OCI-LY3 (cell line): ENCODE measurements at regions not wholly inside any gene's neighbourhood (a gene's known extent, or its start where the extent isn't known, plus 50 kb on each side); places are given as distances from the start of the nearest gene placed in this dataset.

Source experiments
- EZH2phosphoT487 ChIP-seq: fragments of 200-600 bp; shearing (Covaris generic); IDR thresholded peaks from 2 replicates; pipeline ENCODE4 v1.6.1; 2018; ENCODE audit warnings: antibody characterized with exemption, mixed run types, low read depth
- TF ChIP-seq, protein P1 (sequence below): fragments of 200-600, 300-600 bp; sonication (generic); IDR thresholded peaks from 2 replicates; pipeline ENCODE4 v1.5.1; 2014; ENCODE audit warnings: antibody characterized with exemption, low read length, low read depth

DNA sequence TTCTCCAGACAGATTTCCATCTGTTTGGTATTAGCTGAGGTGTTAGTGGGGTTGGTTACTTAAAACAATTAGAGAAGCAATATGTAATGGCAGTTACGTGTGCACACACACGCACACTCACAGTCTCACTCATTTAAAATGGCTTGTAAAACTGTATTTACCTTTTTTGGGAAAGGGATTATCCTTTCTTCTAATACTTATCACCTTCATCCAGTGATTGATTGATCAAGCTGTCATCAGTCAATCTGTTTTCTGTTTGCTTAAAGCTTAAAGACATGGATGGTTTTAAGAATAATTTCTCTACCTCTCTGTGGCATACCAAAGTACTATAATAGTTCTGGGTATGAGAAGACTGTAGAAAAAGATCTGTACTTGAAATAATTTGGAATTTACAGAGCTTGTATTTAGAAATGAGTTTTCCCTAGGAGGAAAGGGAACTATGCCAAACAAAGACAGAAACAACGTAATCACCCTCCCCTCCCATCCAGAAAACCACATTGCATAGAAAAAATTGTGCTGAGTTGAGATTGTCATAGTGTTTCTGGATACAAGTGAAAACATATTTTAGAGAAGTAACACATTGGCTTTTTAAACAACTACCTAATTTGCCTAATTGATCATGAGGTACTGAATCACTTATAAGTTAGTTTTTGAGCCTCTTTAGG lies 455.8 kb downstream of the PCNX1 start:
- TF ChIP-seq, protein P1, sequence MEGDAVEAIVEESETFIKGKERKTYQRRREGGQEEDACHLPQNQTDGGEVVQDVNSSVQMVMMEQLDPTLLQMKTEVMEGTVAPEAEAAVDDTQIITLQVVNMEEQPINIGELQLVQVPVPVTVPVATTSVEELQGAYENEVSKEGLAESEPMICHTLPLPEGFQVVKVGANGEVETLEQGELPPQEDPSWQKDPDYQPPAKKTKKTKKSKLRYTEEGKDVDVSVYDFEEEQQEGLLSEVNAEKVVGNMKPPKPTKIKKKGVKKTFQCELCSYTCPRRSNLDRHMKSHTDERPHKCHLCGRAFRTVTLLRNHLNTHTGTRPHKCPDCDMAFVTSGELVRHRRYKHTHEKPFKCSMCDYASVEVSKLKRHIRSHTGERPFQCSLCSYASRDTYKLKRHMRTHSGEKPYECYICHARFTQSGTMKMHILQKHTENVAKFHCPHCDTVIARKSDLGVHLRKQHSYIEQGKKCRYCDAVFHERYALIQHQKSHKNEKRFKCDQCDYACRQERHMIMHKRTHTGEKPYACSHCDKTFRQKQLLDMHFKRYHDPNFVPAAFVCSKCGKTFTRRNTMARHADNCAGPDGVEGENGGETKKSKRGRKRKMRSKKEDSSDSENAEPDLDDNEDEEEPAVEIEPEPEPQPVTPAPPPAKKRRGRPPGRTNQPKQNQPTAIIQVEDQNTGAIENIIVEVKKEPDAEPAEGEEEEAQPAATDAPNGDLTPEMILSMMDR, result no peak
- TF ChIP-seq EZH2phosphoT487, result no peak
